K562 (cell line): ENCODE measurements at regions not wholly inside any gene's neighbourhood (a gene's known extent, or its start where the extent isn't known, plus 50 kb on each side); places are given as distances from the start of the nearest gene placed in this dataset.

Experiments used
- ATAC-seq: fragments of 200-7000 bp; cut with Tn5 transposase; 3 replicates; pipeline ENCODE4 v1.9.1; 2020; ENCODE audit warnings: moderate library complexity
- BruUV-seq: library from RNA; stranded (reverse); fragments of 400-500 nt; replicated peaks from 2 replicates; lab custom pipeline; 2021; lab: Mats Ljungman, UMichigan
- CTCF ChIA-PET: fragments of 300-600 bp; formaldehyde crosslinking; extraction: SDS; loops from one replicate; lab custom pipeline; 2021; ENCODE audit warnings: low intra/inter-chr PET ratio; lab: Yijun Ruan, JAX
- POLR2A ChIA-PET: fragments of 300-600, 350-650 bp; sonication (Branson Sonifier 250); formaldehyde crosslinking; extraction: SDS; loops from one replicate; lab custom pipeline; 2021; ENCODE audit warnings: antibody characterized with exemption, inconsistent platforms; lab: Yijun Ruan, JAX
- DNase-seq, 4 experiments: peaks; one replicate each; pipeline versions ENCODE4 v3.0.0 to v3.0.0-alpha.2; 2011 to 2018; ENCODE audit warnings: low spot score in 3 of 4, mixed read lengths in 3 of 4; ENCODE audit errors: extremely low read depth in 1 of 4
- FAIRE-seq: peaks from 2 replicates; lab custom pipeline; 2011; peaks lifted over from hg19 to GRCh38; lab: Jason Lieb, UNC
- H2AFZ ChIP-seq: 2 replicates; pipeline ENCODE4 v1.6.0; 2011; ENCODE audit warnings: low read depth, low read length, control low read depth, inconsistent platforms
- H3K27ac ChIP-seq: fragments of 200-600 bp; 3 replicates; pipeline ENCODE4 v1.8.0; 2011; ENCODE audit warnings: low read depth, mild to moderate bottlenecking, control low read depth, inconsistent platforms, low read length, moderate library complexity, mixed read lengths; ENCODE audit errors: extremely low read depth
- H3K27me3 ChIP-seq, 2 experiments: fragments of 300-600 bp in 1 of 2; 2 replicates in 1 of 2; 3 replicates in 1 of 2; pipeline versions ENCODE4 v1.6.0 to v1.8.0; 2011; ENCODE audit warnings: inconsistent platforms in 2 of 2, low read length in 2 of 2, mild to moderate bottlenecking in 1 of 2, mixed read lengths in 1 of 2, moderate library complexity in 1 of 2; ENCODE audit not compliant: control insufficient read depth in 2 of 2, insufficient read depth in 2 of 2
- H3K36me3 ChIP-seq: fragments of 300-600 bp; 3 replicates; pipeline ENCODE4 v1.8.0; 2011; ENCODE audit warnings: mild to moderate bottlenecking, low read length, inconsistent platforms; ENCODE audit not compliant: control insufficient read depth, insufficient read depth
- H3K4me1 ChIP-seq, 2 experiments: fragments of 200-600 bp in 1 of 2; replicated peaks in 1 of 2; 2 replicates in 1 of 2; 3 replicates in 1 of 2; pipeline versions ENCODE4 v1.5.1 to v1.8.0; 2011; ENCODE audit warnings: inconsistent platforms in 2 of 2, low read length in 2 of 2, mild to moderate bottlenecking in 1 of 2, mixed read lengths in 1 of 2, moderate library complexity in 1 of 2; ENCODE audit not compliant: control insufficient read depth in 2 of 2, insufficient read depth in 2 of 2
- H3K4me2 ChIP-seq: 2 replicates; pipeline ENCODE4 v1.6.1; 2011; ENCODE audit warnings: low read length, control low read depth, inconsistent platforms, mixed read lengths; ENCODE audit not compliant: insufficient read depth
- H3K4me3 ChIP-seq: fragments of 200-600 bp; sonication (generic), shearing (Covaris generic); 2 replicates; pipeline ENCODE4 v1.5.1; 2016; ENCODE audit warnings: control low read depth, inconsistent platforms
- H3K79me2 ChIP-seq: fragments of 200-600 bp; 3 replicates; pipeline ENCODE4 v1.8.0; 2011; ENCODE audit warnings: low read length, inconsistent platforms; ENCODE audit not compliant: control insufficient read depth, insufficient read depth
- H3K9ac ChIP-seq, 2 experiments: 2 replicates each; pipeline versions ENCODE4 v1.6.0 to v1.6.1; 2011; ENCODE audit warnings: low read depth in 2 of 2, low read length in 2 of 2, control low read depth in 1 of 2, inconsistent platforms in 1 of 2, mild to moderate bottlenecking in 1 of 2, mixed read lengths in 1 of 2; ENCODE audit not compliant: insufficient read depth in 1 of 2
- H3K9me1 ChIP-seq: one replicate; pipeline ENCODE4 v1.6.0; 2011; ENCODE audit warnings: inconsistent platforms, mild to moderate bottlenecking, low read length, moderate library complexity; ENCODE audit not compliant: control insufficient read depth, insufficient read depth
- H3K9me3 ChIP-seq: replicated peaks from 2 replicates; pipeline ENCODE4 v1.5.1; 2011; ENCODE audit warnings: low read depth, low read length, inconsistent platforms; ENCODE audit not compliant: control insufficient read depth, insufficient read depth
- H4K20me1 ChIP-seq: replicated peaks from 2 replicates; pipeline ENCODE4 v1.6.1; 2011; ENCODE audit warnings: low read length, inconsistent platforms, mixed read lengths; ENCODE audit not compliant: control insufficient read depth, insufficient read depth
- ARNT ChIP-seq, 2 experiments: fragments of 450-650 bp; IDR thresholded peaks; 2 replicates each; pipeline ENCODE4 v1.6.1; 2016; ENCODE audit warnings: mild to moderate bottlenecking in 1 of 2
- PRDM10 ChIP-seq: fragments of 450-650 bp; IDR thresholded peaks from 2 replicates; pipeline ENCODE4 v1.6.1; 2018; ENCODE audit not compliant: partially characterized antibody
- RBM15 ChIP-seq: fragments of 200-400 bp; formaldehyde crosslinking; IDR thresholded peaks from 2 replicates; pipeline ENCODE4 v1.6.1; 2018; ENCODE audit warnings: mild to moderate bottlenecking, low read length, moderate library complexity; ENCODE audit not compliant: insufficient read depth
- RREB1 ChIP-seq: fragments of 250-450 bp; sonication (Bioruptor Pico); IDR thresholded peaks from 2 replicates; pipeline ENCODE4 v1.4.0; 2020
- TBL1XR1 ChIP-seq, 2 experiments: IDR thresholded peaks; 2 replicates each; pipeline ENCODE4 v1.6.1; 2012; ENCODE audit warnings: improper control_type of control experiment in 2 of 2, low read length in 2 of 2, mild to moderate bottlenecking in 1 of 2
- ZBTB11 ChIP-seq, 3 experiments: fragments of 200-800 bp in 1 of 3; fragments of 250-450 bp in 1 of 3; fragments of 450-650 bp in 1 of 3; sonication (Bioruptor Pico) in 1 of 3; sonication (Bioruptor generic) in 1 of 3; formaldehyde crosslinking in 1 of 3; IDR thresholded peaks; 2 replicates each; pipeline versions ENCODE4 v1.6.1 to v1.8.0; 2016 to 2022; ENCODE audit warnings: mild to moderate bottlenecking in 2 of 3, missing genetic modification characterization in 2 of 3, missing compliant biosample characterization in 1 of 3, moderate library complexity in 1 of 3
- WGBS: fragments of 100-300 bp; shearing (Covaris generic); methylation state at CpG from one replicate; pipeline ENCODE4 v1.1.6; 2016; ENCODE audit warnings: low coverage, mixed read lengths; ENCODE audit not compliant: insufficient coverage; ENCODE audit errors: missing lambda C conversion rate; 5-methylcytosine and 5-hydroxymethylcytosine counted together
- in situ Hi-C: fragments of 300-500 bp; cut with MboI; formaldehyde crosslinking; loops from 4 replicates; pipeline ENCODE4 v1.15.0; 2018; ENCODE audit warnings: inconsistent platforms, mixed read lengths
- intact Hi-C: fragments of 100-400 bp; cut with micrococcal nuclease; formaldehyde crosslinking; loops from 2 replicates; pipeline ENCODE4 v1.14.2; 2022

- TF ChIP-seq RBM15: no peak
Measured at GRCh38 chr7:398888-399287, 108.9 kb downstream of the FOXL3 start (continued).

- Histone ChIP-seq H3K27me3 (peaks cover 20 to 40% of the 10 kb centered on the region in 2 experiments), H3K4me3 (no peak overlapping the region), H2AFZ (no peak overlapping the region), H3K9me1 (no peaks in the 10 kb centered on the region), H3K4me1 (no peaks in the 10 kb centered on the region; a peak in 1 of 5 replicates), H3K36me3 (no peaks in the 10 kb centered on the region), H3K9ac (no peak overlapping the region), H3K4me2 (no peak overlapping the region), H3K27ac (no peak overlapping the region), H3K79me2 (no peaks in the 10 kb centered on the region), H4K20me1 (no peaks in the 10 kb centered on the region), H3K9me3 (peaks cover 3% of the 10 kb centered on the region)
- intact Hi-C loops (no loop called here), in situ Hi-C loops (no loop called here)
- no TSS peak for BruUV-seq
- POLR2A ChIA-PET: no interaction called here
- FAIRE-seq (no peak), DNase-seq (no peak), ATAC-seq (no peak)
- 0% methylated on average over 8 of the region's 9 CpGs for WGBS
- CTCF ChIA-PET: no interaction called here
- TF ChIP-seq TBL1XR1 (IDR thresholded peaks at IDR 0.05; ENCODE audit: low read length in 2 of 2): no peak
- TF ChIP-seq ARNT (IDR thresholded peaks at IDR 0.05): no peak
- no peak for TF ChIP-seq ZBTB11 (CRISPR knock-in tag; IDR thresholded peaks at IDR 0.05)
- TF ChIP-seq RREB1 (CRISPR knock-in tag): no peak
- TF ChIP-seq PRDM10: no peak
Measured at GRCh38 chr7:400901-401485, 111.0 kb downstream of the FOXL3 start.
